SHP77 treated with DMSO at 0.1 percent for 48 hours (cell line): ENCODE measurements at regions not wholly inside any gene's neighbourhood (a gene's known extent, or its start where the extent isn't known, plus 50 kb on each side); places are given as distances from the start of the nearest gene placed in this dataset.
"Not testable (repeated sequence)": the region's sequence is repeated elsewhere in the genome, so short reads cannot be mapped to it uniquely, and the experiment has no call there.

Experiments
- DNase-seq: peaks from one replicate; lab custom pipeline; 2025; lab: John Stamatoyannopoulos, UW

DNA sequence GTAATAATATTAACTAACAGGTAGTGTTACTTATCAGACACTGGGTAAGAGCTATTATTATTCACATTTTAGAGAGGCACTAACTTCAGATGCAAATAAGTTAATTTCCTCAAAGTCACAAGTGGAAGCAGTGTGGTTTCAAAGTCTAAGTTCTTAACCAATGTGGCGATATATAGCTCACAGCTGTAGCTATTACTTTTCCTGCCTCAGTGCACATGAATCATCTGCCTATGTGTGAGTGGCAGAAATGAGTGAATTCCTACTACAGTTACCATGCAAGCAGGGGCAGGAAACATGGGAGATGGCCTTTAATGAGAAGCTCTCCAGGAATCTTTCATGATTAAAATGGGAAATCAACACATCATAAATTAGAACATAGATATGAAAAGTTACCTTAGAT is 126.2 kb upstream of the EYA4 start:
- DNase-seq: no peak

DNA sequence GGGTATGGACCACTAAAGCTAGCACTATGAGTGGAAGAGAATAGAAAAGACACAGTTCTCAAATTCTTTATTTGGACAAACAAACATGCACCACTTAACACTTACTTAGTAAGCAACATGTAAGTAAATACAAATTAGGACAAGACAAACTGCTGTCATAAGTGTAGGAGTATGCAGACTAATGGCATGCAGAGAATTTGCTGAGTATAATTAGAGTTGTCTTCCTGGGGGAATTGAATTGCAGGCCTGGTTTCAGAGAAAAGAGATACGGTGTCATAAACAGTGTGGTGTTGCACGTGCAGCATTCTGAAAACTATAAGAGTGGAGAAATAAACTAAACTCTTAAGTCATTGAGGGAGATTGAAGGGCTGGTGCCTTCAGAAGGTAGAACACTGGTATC is 125.2 kb upstream of the EYA4 start:
- no peak for DNase-seq

DNA sequence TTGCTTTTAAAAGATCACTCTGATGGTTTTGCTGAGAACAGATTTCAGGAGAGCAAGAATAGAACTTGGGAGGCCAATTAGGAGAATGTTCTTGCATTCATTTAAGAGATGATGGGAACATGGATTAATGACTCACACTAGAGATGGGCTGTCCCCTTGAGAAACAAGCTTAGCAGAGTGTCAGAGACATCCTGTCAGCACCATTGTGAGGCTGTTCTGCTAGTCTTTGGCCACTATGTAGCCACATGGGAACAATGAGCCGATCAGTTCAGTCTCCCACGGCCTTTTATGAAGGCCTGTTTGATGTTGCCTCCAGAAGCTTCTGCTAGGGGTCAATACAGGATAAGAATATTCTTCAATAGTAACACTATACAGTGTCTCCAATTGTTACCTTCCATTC is 113.0 kb upstream of the EYA4 start:
- DNase-seq: no peak

DNA sequence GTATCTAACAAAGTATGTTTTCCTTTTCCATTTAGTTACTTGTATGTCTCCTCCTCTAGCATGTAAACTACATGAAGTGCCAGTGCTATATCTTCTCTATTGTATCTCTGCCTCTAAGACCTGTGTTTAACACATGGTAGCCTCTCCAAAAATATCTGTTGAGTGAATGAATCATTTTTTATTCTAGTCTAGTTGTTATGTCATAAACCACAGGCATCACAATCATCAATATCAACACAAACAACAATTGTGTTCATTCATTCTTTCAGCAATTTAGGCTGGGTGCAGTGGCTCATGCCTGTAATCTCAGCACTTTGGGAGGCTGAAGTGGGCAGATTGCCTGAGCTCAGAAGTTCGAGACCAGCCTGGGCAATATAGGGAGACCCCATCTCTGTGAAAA is 111.6 kb upstream of the EYA4 start:
- DNase-seq: no peak

DNA sequence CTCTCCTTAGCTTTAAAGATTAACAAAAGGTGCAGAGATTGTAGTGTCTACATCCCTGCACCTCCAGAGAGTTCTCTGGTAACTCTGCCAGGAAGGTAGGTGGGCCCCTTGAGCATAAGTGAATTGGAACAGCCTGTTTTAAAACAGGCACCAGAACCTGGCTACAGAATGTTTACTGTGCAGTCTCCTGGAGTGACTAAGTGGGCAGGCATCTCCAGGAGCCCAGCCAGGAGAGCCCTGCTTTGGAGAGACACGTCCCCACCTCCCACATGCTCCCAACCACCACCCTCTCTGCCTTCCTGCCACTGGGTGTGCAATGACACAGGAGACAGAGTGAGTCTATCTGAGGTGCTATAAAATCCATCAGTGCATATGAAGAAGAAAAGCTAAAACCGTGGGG is 110.3 kb upstream of the EYA4 start:
- DNase-seq: no peak

- no peak for DNase-seq
Measured at GRCh38 chr6:133131621-133132465, 109.3 kb upstream of the EYA4 start.

DNA sequence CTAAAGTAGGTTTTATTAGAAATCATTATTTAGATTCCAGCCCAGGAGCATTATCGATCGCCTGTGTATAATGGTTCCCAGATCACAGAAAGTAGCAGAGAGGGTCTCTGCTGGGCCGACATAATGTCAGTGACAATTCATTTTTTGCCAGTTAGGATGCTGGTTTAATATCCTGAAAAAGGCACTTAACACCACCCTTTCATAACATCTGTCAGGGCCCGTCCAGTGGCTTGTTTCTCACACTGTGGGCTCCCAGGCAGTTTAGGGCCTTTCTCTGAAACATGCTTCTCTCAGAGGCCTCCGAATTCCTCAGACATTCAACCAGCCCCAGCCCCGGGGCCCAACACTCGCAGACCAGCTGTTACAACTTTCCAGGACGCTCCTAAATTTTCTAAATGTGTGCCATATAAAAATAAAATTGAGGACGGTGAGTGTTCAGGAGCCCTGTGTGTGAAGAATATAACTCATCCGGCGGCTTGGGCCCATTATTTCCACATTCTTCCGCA is 108.6 kb upstream of the EYA4 start:
- no peak for DNase-seq

DNA sequence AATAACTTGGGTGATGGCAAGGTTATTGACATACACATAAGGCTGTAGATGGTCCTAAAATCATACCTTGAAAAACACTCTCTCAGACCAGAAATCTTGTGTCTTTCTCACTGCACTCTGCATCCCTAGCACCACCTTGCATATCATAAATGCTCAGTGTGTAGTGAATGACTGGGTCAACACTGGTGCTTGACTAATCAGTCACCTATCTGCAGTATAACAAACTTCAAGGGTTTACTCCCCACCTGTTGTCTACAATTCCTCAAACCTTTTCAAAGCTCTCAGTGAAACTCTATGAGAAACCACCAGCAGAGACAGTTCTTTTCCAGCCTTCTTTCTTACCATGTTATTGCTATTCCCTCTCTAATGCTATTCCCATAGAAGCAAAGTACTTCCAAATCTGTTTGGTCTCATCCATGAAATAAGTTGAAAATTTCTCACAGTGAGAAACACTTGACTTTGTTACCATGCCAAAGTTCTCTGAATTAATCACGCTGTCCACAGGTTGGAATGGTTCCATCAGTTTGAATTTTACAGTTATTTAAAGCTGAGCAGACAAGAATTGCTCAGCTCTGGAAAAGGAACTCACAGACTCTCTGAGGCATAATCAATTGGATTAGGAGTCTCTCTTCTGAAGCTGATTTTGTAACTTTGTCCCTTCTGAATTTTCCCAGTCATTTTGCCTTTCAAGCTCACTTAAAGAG is 104.8 kb upstream of the EYA4 start:
- no peak for DNase-seq

GRCh38 chr6:133147470-133148184 is 93.5 kb upstream of the EYA4 start:
- DNase-seq: not testable (repeated sequence)

GRCh38 chr6:133156689-133157088 is 84.5 kb upstream of the EYA4 start:
- DNase-seq: no peak

- no peak for DNase-seq
Measured at GRCh38 chr6:133157995-133158394, 83.2 kb upstream of the EYA4 start.

GRCh38 chr6:133159255-133159795 is 81.8 kb upstream of the EYA4 start:
- no peak for DNase-seq

DNA sequence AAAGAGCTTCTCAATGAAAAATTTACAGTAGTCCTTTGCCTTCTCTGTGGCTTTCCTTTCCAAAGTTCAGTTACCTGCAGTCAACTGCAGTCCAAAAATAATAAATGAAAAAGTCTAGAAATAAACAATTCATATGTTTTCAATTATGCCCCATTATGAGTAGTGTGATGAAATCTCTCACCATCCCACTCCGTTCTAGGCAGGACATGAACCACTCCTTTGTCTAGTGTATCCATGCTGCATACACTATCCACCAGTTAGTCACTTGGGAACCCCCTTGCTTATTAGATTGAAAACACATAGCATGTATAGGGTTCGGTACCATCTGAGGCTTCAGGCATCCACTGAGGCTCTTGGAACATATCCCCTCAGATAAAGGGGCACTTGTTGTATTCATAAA is 80.6 kb upstream of the EYA4 start:
- DNase-seq: no peak

DNA sequence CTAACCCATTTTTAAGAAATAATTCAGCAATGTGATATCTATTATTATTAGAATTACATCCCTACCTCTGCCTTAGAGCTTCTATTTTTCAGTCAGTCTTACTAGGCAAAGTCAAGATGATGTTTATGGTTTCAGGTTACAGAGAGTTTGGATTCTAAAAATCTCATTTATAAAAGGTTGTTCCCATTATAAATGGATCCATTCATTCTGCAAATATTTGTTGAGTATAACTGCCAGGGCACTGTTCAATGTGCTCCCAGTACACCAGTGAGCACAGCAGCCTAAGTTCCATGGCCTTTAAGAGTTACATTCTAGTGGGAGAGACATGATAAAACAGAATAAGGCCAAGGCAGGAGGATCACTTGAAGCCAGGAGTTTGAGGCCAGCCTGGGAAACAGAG is 75.9 kb upstream of the EYA4 start:
- no peak for DNase-seq

DNA sequence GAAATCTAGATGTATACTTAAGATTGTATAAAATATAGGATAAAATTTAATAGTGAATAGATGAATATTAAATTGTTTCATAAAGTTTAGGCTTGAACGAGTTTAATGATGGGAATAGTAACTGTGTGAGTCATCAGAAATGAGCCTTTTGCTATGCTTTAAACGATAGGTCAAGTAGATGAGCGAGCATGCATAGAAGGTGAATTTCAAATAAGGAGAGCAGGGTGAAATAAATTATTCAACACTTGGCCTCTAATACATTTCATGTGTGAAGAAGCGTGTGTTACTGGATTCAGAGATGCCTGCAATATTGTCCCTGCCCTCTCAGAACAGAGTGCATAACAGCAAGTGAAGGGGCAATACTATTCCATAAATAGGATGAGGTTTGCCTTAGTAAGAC is 74.4 kb upstream of the EYA4 start:
- DNase-seq: no peak

DNA sequence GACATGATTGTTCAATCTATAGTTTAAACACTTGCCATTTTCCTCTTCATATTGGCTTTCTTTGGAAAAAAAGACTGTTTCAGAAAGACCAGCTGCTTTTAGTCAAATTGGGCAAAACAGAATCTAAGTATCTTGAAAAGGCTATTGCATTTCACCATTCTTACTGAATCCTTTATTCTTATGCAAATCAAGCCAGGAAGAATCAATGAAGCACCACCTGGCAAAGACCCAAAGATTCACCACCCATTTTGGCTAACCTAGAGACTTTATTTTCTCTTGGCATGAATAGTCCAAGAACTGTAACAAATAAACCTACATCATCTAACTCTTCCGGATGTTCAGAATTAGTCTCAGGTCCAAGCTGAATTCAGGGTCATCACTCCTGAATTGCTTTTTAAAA is 71.3 kb upstream of the EYA4 start:
- DNase-seq: no peak

- no peak for DNase-seq
Measured at GRCh38 chr6:133170602-133171001, 70.6 kb upstream of the EYA4 start.

DNA sequence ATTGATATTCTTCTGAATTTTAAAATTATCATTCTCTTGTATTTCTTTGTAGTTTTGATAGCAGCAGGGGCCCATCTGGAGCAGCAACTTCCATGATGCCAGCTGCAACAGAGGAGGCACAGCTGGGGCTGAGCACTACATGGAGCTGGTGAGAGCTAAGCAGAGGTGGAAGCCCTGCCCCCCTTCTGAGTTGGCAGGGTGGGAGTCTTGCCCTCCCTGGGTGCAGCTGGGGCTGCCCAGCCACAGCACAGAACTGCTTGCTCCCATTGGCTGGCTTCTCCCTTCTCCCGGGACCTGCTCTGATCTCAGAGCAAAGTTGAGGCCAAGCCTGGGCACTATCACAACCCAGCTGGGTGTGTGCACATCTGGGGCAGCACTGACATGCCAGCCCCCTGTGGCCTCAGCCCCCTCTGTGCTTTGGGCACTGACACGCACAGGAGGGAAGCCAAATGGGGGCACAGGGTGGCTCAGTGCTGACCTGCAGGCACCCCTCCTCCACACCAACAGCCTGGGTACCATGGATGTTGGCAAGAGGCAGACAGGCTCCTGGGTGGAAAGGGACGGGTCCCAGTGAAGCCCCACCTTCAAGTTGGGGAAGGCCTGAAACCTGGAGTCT is 69.1 kb upstream of the EYA4 start:
- DNase-seq: no peak

DNA sequence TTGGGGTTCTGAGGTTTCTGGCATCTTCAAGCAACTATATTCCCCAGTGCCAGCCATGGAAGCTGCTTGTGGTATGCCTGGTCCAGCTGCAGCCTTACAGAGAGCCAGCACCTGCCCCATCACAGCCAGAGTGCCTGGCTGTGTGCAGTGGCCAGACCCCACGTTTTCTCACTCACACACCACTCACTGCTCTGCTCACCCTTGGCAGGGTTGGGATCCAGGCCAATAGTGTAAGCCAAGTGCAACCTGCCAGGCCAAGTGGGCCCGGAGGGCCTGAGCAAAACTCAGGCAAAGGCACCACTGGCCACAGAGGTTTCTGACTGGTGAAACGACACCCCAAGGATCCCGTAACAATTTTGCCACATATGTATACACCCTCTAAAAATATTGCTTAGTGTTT is 67.9 kb upstream of the EYA4 start:
- no peak for DNase-seq

DNA sequence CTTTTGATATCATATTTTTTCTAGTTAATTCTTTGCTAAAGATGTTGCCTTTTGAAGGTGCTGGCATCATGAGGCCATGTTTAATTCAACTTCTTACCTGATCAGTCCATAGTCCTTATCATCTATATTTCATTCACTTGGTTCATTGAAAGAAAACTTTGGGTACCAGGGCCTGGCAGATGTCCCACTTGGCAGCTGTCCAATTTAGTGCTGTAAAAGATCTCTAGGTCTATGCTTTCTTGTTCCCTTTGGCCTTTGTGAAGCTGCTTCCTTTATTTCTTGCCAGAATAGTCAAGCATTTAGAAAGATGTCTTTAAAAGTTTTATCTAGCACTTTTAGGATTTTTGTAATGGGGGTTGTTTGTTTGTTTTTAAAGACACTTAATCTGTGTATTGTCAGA is 61.7 kb upstream of the EYA4 start:
- DNase-seq: no peak

GRCh38 chr6:133183691-133184090 is 57.5 kb upstream of the EYA4 start:
- DNase-seq: no peak

DNA sequence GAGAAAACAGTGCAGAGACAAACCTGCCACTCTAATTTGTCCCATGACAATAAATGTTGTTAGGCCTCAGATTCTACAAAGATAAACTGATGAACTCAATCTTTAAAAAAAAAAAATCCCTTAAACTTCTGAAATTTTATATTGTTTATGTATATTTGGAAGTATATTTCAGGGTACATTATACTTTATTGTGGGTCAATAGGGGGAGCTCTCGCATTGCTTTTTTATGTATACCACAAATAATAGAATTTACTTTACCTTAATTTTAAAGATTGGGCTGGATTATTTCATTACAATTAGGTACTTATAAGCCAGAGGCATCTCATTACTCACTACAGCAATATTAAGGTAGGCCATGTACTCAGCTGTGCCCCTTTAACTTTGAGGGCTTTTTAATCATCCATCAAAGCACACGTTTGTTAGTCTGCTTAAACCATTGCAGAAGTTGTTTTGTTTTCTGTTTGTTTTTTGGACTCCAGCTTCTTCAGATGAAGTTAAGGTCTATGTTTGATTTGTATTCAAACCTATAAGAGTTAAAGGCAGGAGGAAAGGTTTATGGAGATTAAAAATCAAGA is 56.3 kb upstream of the EYA4 start:
- DNase-seq: no peak
